ENCODE measurements at regions not wholly inside any gene's neighbourhood (a gene's known extent, or its start where the extent isn't known, plus 50 kb on each side); places are given as distances from the start of the nearest gene placed in this dataset.

DNA sequence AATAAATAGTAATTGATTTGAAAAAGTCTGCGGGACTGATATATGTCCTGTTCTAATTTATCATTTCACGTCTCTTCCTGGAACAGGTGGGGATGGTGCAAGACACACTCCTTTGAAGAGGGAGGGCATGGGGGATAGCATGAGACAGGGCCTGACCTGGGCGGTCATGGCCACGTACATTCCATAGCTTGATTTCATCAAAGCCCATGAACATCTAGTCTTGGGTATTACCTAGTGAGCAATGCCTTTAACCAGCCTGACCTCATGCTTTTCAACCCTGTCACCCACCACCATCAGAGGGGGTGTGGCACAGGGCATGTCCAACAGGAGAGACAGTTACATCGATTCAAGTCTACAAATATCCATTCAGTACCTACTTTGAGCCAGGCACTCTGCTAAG is 52.3 kb upstream of the HOPX start:
- Mint-ChIP-seq H3K9me3 (peaks cover 0 to 5% (median 3%) of the 10 kb centered on the region in 7 donors), H3K27me3 (ENCODE audit: low read depth in 3 of 3) (peaks cover 0 to 2% (median 2%) of the 10 kb centered on the region in 3 donors), H3K4me1 (peaks cover 28% of the 10 kb centered on the region), H3K4me3 (no peak overlapping the region), H3K27ac (no peak overlapping the region), H3K36me3 (no peaks in the 10 kb centered on the region)
- TF ChIP-seq, protein P1, sequence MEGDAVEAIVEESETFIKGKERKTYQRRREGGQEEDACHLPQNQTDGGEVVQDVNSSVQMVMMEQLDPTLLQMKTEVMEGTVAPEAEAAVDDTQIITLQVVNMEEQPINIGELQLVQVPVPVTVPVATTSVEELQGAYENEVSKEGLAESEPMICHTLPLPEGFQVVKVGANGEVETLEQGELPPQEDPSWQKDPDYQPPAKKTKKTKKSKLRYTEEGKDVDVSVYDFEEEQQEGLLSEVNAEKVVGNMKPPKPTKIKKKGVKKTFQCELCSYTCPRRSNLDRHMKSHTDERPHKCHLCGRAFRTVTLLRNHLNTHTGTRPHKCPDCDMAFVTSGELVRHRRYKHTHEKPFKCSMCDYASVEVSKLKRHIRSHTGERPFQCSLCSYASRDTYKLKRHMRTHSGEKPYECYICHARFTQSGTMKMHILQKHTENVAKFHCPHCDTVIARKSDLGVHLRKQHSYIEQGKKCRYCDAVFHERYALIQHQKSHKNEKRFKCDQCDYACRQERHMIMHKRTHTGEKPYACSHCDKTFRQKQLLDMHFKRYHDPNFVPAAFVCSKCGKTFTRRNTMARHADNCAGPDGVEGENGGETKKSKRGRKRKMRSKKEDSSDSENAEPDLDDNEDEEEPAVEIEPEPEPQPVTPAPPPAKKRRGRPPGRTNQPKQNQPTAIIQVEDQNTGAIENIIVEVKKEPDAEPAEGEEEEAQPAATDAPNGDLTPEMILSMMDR (IDR thresholded peaks at IDR 0.05) = no peak
- H3K36me3 ChIP-seq (replicated peaks in 1 of 2; ENCODE audit: control insufficient read depth in 1 of 2, insufficient read depth in 2 of 2, low read length in 2 of 2) = no peaks in the 10 kb centered on the region
- no peak overlapping the region for H3K4me3 ChIP-seq (replicated peaks in 1 of 3; ENCODE audit: low read depth in 2 of 3, low read length in 3 of 3)
- H4K20me1 ChIP-seq (ENCODE audit: insufficient read depth, low read length) = no peaks in the 10 kb centered on the region
- H2AFZ ChIP-seq (ENCODE audit: insufficient read depth, low read depth, low read length, poor library complexity, severe bottlenecking) = no peak overlapping the region
- H3K4me2 ChIP-seq (replicated peaks; ENCODE audit: extremely low read depth, low read length, poor library complexity, severe bottlenecking) = no peak overlapping the region
- H3K27ac ChIP-seq (ENCODE audit: low read depth in 1 of 2, low read length in 2 of 2) = no peak overlapping the region
- H3K79me2 ChIP-seq (ENCODE audit: insufficient read depth, low read length) = no peaks in the 10 kb centered on the region
- peaks cover 15 to 28% of the 10 kb centered on the region in 2 donors for H3K4me1 ChIP-seq (ENCODE audit: control insufficient read depth in 1 of 2, insufficient read depth in 2 of 2, low read length in 2 of 2)
- no peak overlapping the region for H3K9ac ChIP-seq (ENCODE audit: insufficient read depth, low read length, poor library complexity, severe bottlenecking)
- no CpG with 5 or more reads among the region's 5 CpGs for WGBS (ENCODE audit: insufficient coverage)
- intact Hi-C loops (cut with micrococcal nuclease) = no loop called here
- no peaks in the 10 kb centered on the region for H3K27me3 ChIP-seq (ENCODE audit: control insufficient read depth in 2 of 2, insufficient read depth in 2 of 2, low read length in 2 of 2)
- DNase-seq = no peak
- no peaks in the 10 kb centered on the region for H3K9me3 ChIP-seq (replicated peaks in 1 of 2; ENCODE audit: control insufficient read depth in 1 of 2, insufficient read depth in 1 of 2, low read length in 2 of 2)

DNA sequence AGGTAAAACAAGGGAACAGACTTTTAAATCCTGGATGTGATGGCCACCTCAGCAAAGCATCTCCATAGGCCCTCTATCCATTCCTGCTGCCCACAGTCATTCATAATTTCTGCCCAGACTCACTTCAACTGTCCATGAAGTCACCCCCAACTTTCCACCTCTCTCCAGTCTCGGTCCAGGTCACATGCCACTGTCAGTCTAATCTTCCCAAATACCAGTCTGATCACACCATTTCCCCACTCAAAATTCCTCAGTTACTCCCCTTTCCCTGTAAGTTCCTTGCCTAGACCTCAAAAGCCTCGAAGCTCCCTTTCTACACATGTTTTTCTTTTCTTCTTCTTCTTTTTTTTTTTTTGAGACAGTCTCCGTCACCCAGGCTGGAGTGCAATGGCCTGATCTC is 51.2 kb upstream of the HOPX start:
- no peaks in the 10 kb centered on the region for H3K36me3 Mint-ChIP-seq
- WGBS (ENCODE audit: insufficient coverage) = 34% methylated on average over 3 of the region's 3 CpGs
- Histone ChIP-seq H3K4me2 (replicated peaks; ENCODE audit: extremely low read depth, low read length, poor library complexity, severe bottlenecking) (peak overlapping the region; percentile 52), H3K36me3 (replicated peaks in 1 of 2; ENCODE audit: control insufficient read depth in 1 of 2, insufficient read depth in 2 of 2, low read length in 2 of 2) (no peaks in the 10 kb centered on the region), H3K27ac (ENCODE audit: low read depth in 1 of 2, low read length in 2 of 2) (peak overlapping the region in 1 of 2 donors; percentile 42), H4K20me1 (ENCODE audit: insufficient read depth, low read length) (no peaks in the 10 kb centered on the region), H3K9me3 (replicated peaks in 1 of 2; ENCODE audit: control insufficient read depth in 1 of 2, insufficient read depth in 1 of 2, low read length in 2 of 2) (no peaks in the 10 kb centered on the region), H3K27me3 (ENCODE audit: control insufficient read depth in 2 of 2, insufficient read depth in 2 of 2, low read length in 2 of 2) (no peaks in the 10 kb centered on the region), H3K9ac (ENCODE audit: insufficient read depth, low read length, poor library complexity, severe bottlenecking) (no peak overlapping the region), H2AFZ (ENCODE audit: insufficient read depth, low read depth, low read length, poor library complexity, severe bottlenecking) (peak overlapping the region; percentile 47), H3K79me2 (ENCODE audit: insufficient read depth, low read length) (no peaks in the 10 kb centered on the region), H3K4me1 (ENCODE audit: control insufficient read depth in 1 of 2, insufficient read depth in 2 of 2, low read length in 2 of 2) (peaks cover 17 to 34% of the 10 kb centered on the region in 2 donors), H3K4me3 (replicated peaks in 1 of 3; ENCODE audit: low read depth in 2 of 3, low read length in 3 of 3) (peak overlapping the region in 1 of 3 experiments; percentile 21)
- intact Hi-C loops (cut with micrococcal nuclease) = no loop called here
- H3K4me1 Mint-ChIP-seq = peaks cover 33% of the 10 kb centered on the region
- TF ChIP-seq, protein P1 (IDR thresholded peaks at IDR 0.05) = no peak
- H3K4me3 Mint-ChIP-seq = peak overlapping the region in 1 of 2 donors; percentile 78
- peaks cover 1 to 2% (median 2%) of the 10 kb centered on the region in 3 donors for H3K27me3 Mint-ChIP-seq (ENCODE audit: low read depth in 3 of 3)
- H3K9me3 Mint-ChIP-seq = peaks cover 0 to 4% (median 0%) of the 10 kb centered on the region in 7 donors
- no peak for DNase-seq
- H3K27ac Mint-ChIP-seq = peak overlapping the region in 4 of 7 donors; percentile 3 to 73 (median 57)

All from CD14-positive monocyte (primary cell).